ENCODE measurements at regions not wholly inside any gene's neighbourhood (a gene's known extent, or its start where the extent isn't known, plus 50 kb on each side); places are given as distances from the start of the nearest gene placed in this dataset.

- no peak overlapping the region for H2AK9ac ChIP-seq (replicated peaks; ENCODE audit: low read depth, low read length, poor library complexity)
- no peaks in the 10 kb centered on the region for H3K27me3 ChIP-seq (ENCODE audit: control insufficient read depth, insufficient read depth, low read length)
- no peak overlapping the region for H2BK15ac ChIP-seq (ENCODE audit: low read depth, low read length)
- H2BK120ac ChIP-seq (ENCODE audit: low read depth, low read length) = no peak overlapping the region
- H3K9me3 ChIP-seq (ENCODE audit: control insufficient read depth, insufficient read depth, low read length) = no peaks in the 10 kb centered on the region; the same call in 1 of the 2 replicates
- no peak overlapping the region for H4K5ac ChIP-seq (ENCODE audit: low read depth, low read length)
- H3K4me1 ChIP-seq (ENCODE audit: control insufficient read depth, insufficient read depth, low read length) = no peaks in the 10 kb centered on the region
- WGBS, 2 experiments (ENCODE audit: extremely low coverage in 2 of 2, insufficient read length in 1 of 2) = no CpG with 5 or more reads among the region's 2 CpGs
- no peaks in the 10 kb centered on the region for H4K20me1 ChIP-seq (ENCODE audit: insufficient read depth, low read length)
- H2BK5ac ChIP-seq (ENCODE audit: low read depth, low read length, poor library complexity, severe bottlenecking) = no peak overlapping the region
- POLR2A ChIA-PET (ENCODE audit: unreplicated experiment) = no interaction called here
- no peak overlapping the region for H2BK20ac ChIP-seq (ENCODE audit: low read depth, low read length)
- no peak overlapping the region for H4K8ac ChIP-seq (ENCODE audit: low read depth in 2 of 2, low read length in 2 of 2)
- dilution Hi-C loops (cut with HindIII; ENCODE audit: low sequenced_read_pairs, unreplicated experiment) (no loop called here), intact Hi-C loops (cut with micrococcal nuclease) (no loop called here), in situ Hi-C loops (cut with MboI; ENCODE audit: low sequenced_read_pairs) (no loop called here)
- DNase-seq (no peak), ATAC-seq (ENCODE audit: low read depth) (no peak)
- H3K79me1 ChIP-seq (ENCODE audit: low read depth in 1 of 2, low read length in 2 of 2) = no peaks in the 10 kb centered on the region
- H3K36me3 ChIP-seq (ENCODE audit: control insufficient read depth, insufficient read depth, low read length) = no peaks in the 10 kb centered on the region
- H3K4ac ChIP-seq (ENCODE audit: low read depth, low read length) = no peak overlapping the region
- no peak overlapping the region for H3K27ac ChIP-seq (ENCODE audit: insufficient read depth, low read length)
- H3K56ac ChIP-seq (ENCODE audit: extremely low read depth, insufficient read depth, low read length) = no peak overlapping the region
- no peaks in the 10 kb centered on the region for H3K9me1 ChIP-seq (ENCODE audit: insufficient read depth, low read length)
- no peak for TF ChIP-seq CHD1 (IDR thresholded peaks at IDR 0.05; ENCODE audit: low read depth, low read length)
- no peak for TF ChIP-seq MAFK (IDR thresholded peaks at IDR 0.05; ENCODE audit: low read depth, low read length)
- no peak for TF ChIP-seq CEBPB (IDR thresholded peaks at IDR 0.05; ENCODE audit: low read depth, low read length)
- no peak for TF ChIP-seq BHLHE40 (IDR thresholded peaks at IDR 0.05; ENCODE audit: low read depth, low read length)
- TF ChIP-seq MAZ (IDR thresholded peaks at IDR 0.05; ENCODE audit: borderline replicate concordance, low read depth, low read length) = no peak
- TF ChIP-seq, protein P1, sequence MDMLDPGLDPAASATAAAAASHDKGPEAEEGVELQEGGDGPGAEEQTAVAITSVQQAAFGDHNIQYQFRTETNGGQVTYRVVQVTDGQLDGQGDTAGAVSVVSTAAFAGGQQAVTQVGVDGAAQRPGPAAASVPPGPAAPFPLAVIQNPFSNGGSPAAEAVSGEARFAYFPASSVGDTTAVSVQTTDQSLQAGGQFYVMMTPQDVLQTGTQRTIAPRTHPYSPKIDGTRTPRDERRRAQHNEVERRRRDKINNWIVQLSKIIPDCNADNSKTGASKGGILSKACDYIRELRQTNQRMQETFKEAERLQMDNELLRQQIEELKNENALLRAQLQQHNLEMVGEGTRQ (IDR thresholded peaks at IDR 0.05; ENCODE audit: low read depth, low read length) = no peak
- TF ChIP-seq FOS (IDR thresholded peaks at IDR 0.05; ENCODE audit: low read depth, low read length) = no peak
- no peak for TF ChIP-seq POLR2A (IDR thresholded peaks at IDR 0.05; ENCODE audit: low read depth, low read length)
- TF ChIP-seq RCOR1 (IDR thresholded peaks at IDR 0.05; ENCODE audit: insufficient replicate concordance, low read length) = no peak
- no peak for TF ChIP-seq MXI1 (IDR thresholded peaks at IDR 0.05; ENCODE audit: borderline replicate concordance, low read depth, low read length)
- TF ChIP-seq CTCF (conservative IDR thresholded peaks at IDR 0.05; ENCODE audit: low read depth, low read length) = no peak
- TF ChIP-seq RAD21 (IDR thresholded peaks at IDR 0.05; ENCODE audit: low read length) = no peak
- no peak for TF ChIP-seq RFX5 (IDR thresholded peaks at IDR 0.05; ENCODE audit: low read depth, low read length)
- no peak for TF ChIP-seq SMC3 (IDR thresholded peaks at IDR 0.05; ENCODE audit: low read depth, low read length)
- TF ChIP-seq NFE2L2 (IDR thresholded peaks at IDR 0.05; ENCODE audit: low read depth, low read length) = no peak
- TF ChIP-seq ELK1 (IDR thresholded peaks at IDR 0.05; ENCODE audit: borderline replicate concordance, low read depth, low read length) = no peak
- H3K18ac ChIP-seq (ENCODE audit: low read depth, low read length) = no peak overlapping the region
- no peak overlapping the region for H4K91ac ChIP-seq (ENCODE audit: insufficient read depth, low read depth, low read length)
- no peak overlapping the region for H3K9ac ChIP-seq (ENCODE audit: low read depth, low read length)
- no peak overlapping the region for H3K23ac ChIP-seq (ENCODE audit: low read depth, low read length)
- no peak overlapping the region for H3K14ac ChIP-seq (replicated peaks; ENCODE audit: low read depth, low read length)
- no peak overlapping the region for H2AFZ ChIP-seq (replicated peaks; ENCODE audit: low read length, poor library complexity)
- H2AK5ac ChIP-seq (ENCODE audit: low read depth, low read length) = no peak overlapping the region
- no peak overlapping the region for H3K4me3 ChIP-seq (ENCODE audit: insufficient read depth, low read depth, low read length)
- no TSS peak for BruUV-seq (replicated peaks)
- CTCF ChIA-PET = no interaction called here
- H3K4me2 ChIP-seq (ENCODE audit: low read depth, low read length) = no peak overlapping the region
Observed at GRCh38 chr17:53454337-53454736, 368.4 kb upstream of the KIF2B start.

Data from IMR-90 (cell line).